ENCODE measurements at regions not wholly inside any gene's neighbourhood (a gene's known extent, or its start where the extent isn't known, plus 50 kb on each side); places are given as distances from the start of the nearest gene placed in this dataset.
"Not testable (repeated sequence)": the region's sequence is repeated elsewhere in the genome, so short reads cannot be mapped to it uniquely, and the experiment has no call there.

DNA sequence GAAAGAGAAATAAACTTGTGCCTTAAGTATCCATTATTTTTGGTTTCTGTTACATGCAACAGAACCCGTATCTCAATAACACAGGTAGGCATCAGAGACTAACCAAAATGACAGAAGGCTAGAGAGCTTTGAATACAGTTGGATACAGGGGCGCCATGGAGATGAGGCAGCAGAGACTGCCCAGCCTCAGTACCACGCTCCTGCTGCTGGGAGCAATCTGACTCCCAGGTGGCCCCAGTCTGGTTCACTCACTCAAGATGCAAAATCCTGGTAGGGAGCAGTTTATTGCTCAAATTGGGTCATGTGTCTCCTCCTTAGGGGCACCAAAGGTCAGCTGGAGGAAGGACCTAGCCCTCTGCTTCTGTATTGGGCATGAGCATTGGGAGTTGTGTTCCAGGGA lies 218.9 kb downstream of the USP22 start:
- Histone ChIP-seq H3K79me2 (ENCODE audit: low read length) (no peaks in the 10 kb centered on the region), H2AFZ (ENCODE audit: low read length) (no peak overlapping the region), H3K9me3 (replicated peaks; ENCODE audit: insufficient read depth, low read length) (no peaks in the 10 kb centered on the region), H3K4me1 (ENCODE audit: low read length) (no peaks in the 10 kb centered on the region), H3K9me2 (replicated peaks; ENCODE audit: insufficient read depth, low read length) (no peaks in the 10 kb centered on the region), H3K4me2 (ENCODE audit: low read depth, low read length) (no peak overlapping the region), H3K9ac (ENCODE audit: low read length) (no peak overlapping the region), H4K20me1 (ENCODE audit: insufficient read depth, low read length) (no peaks in the 10 kb centered on the region), H3K36me3 (replicated peaks; ENCODE audit: insufficient read depth, low read length) (no peaks in the 10 kb centered on the region), H3K4me3 (ENCODE audit: low read length) (no peak overlapping the region), H3F3A (ENCODE audit: insufficient read depth, low read length) (no peaks in the 10 kb centered on the region), H3K27ac (ENCODE audit: low read length) (no peak overlapping the region), H3K27me3 (replicated peaks; ENCODE audit: insufficient read depth, low read length) (no peaks in the 10 kb centered on the region)
- no peak for DNase-seq
- no peak for TF ChIP-seq EZH2 (optimal IDR thresholded peaks at IDR 0.05; ENCODE audit: low read depth, low read length)
- TF ChIP-seq EZH2phosphoT487 (IDR thresholded peaks at IDR 0.05; ENCODE audit: low read length) = no peak

DNA sequence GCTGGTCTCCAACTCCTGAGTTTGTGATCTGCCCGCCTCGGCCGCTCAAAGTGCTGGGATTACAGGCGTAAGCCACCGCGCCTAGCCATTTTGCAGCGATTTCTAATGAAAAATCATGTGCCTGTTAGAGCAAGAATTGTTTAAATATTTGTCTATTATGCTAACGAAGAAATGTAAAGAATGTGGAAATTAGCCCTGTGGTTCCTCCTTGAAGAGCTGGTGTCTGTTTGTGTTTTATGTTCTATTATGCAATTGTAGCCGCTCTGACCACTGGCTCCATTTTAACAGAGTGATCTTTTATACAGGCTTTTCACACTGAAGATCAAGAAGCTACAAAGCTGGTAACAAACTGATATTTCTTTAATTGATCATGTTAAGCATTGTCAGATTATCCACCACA lies 217.3 kb downstream of the USP22 start:
- H3K36me3 ChIP-seq (replicated peaks; ENCODE audit: insufficient read depth, low read length) = no peaks in the 10 kb centered on the region
- DNase-seq = no peak
- H2AFZ ChIP-seq (ENCODE audit: low read length) = no peak overlapping the region
- H3K4me2 ChIP-seq (ENCODE audit: low read depth, low read length) = no peak overlapping the region
- no peak overlapping the region for H3K27ac ChIP-seq (ENCODE audit: low read length)
- no peaks in the 10 kb centered on the region for H3K4me1 ChIP-seq (ENCODE audit: low read length)
- no peaks in the 10 kb centered on the region for H3K9me3 ChIP-seq (replicated peaks; ENCODE audit: insufficient read depth, low read length)
- H3K9me2 ChIP-seq (replicated peaks; ENCODE audit: insufficient read depth, low read length) = no peaks in the 10 kb centered on the region
- H3K9ac ChIP-seq (ENCODE audit: low read length) = no peak overlapping the region
- H4K20me1 ChIP-seq (ENCODE audit: insufficient read depth, low read length) = no peaks in the 10 kb centered on the region
- H3K79me2 ChIP-seq (ENCODE audit: low read length) = no peaks in the 10 kb centered on the region
- H3K27me3 ChIP-seq (replicated peaks; ENCODE audit: insufficient read depth, low read length) = no peaks in the 10 kb centered on the region
- no peaks in the 10 kb centered on the region for H3F3A ChIP-seq (ENCODE audit: insufficient read depth, low read length)
- H3K4me3 ChIP-seq (ENCODE audit: low read length) = no peak overlapping the region
- TF ChIP-seq EZH2 (optimal IDR thresholded peaks at IDR 0.05; ENCODE audit: low read depth, low read length) (no peak), EZH2phosphoT487 (IDR thresholded peaks at IDR 0.05; ENCODE audit: low read length) (no peak)
- TF ChIP-seq, protein P1, sequence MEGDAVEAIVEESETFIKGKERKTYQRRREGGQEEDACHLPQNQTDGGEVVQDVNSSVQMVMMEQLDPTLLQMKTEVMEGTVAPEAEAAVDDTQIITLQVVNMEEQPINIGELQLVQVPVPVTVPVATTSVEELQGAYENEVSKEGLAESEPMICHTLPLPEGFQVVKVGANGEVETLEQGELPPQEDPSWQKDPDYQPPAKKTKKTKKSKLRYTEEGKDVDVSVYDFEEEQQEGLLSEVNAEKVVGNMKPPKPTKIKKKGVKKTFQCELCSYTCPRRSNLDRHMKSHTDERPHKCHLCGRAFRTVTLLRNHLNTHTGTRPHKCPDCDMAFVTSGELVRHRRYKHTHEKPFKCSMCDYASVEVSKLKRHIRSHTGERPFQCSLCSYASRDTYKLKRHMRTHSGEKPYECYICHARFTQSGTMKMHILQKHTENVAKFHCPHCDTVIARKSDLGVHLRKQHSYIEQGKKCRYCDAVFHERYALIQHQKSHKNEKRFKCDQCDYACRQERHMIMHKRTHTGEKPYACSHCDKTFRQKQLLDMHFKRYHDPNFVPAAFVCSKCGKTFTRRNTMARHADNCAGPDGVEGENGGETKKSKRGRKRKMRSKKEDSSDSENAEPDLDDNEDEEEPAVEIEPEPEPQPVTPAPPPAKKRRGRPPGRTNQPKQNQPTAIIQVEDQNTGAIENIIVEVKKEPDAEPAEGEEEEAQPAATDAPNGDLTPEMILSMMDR (IDR thresholded peaks at IDR 0.05; ENCODE audit: low read length) = no peak

DNA sequence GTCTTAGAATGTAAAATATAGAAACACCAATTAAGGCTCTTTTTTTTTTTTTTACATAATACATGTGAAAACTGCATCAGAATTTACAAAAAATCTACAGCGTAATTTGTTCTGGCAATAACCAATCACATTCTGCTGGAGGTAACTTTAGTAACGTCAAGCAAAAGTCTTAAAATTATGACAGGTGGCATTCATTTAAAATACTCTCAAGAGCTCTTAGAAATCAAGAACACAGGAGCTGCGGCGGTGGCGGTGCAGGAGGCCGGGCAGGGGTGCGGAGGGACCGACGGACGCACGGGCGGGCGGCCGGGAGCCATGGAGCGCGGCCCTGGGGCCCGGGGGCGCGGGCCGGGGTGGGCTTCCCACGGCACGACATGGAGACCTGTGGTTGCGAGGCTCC lies 202.4 kb downstream of the USP22 start:
- H4K20me1 ChIP-seq (ENCODE audit: insufficient read depth, low read length); H3K36me3 ChIP-seq (replicated peaks; ENCODE audit: insufficient read depth, low read length); H3K4me1 ChIP-seq (ENCODE audit: low read length); H3K9me3 ChIP-seq (replicated peaks; ENCODE audit: insufficient read depth, low read length); H3K9me2 ChIP-seq (replicated peaks; ENCODE audit: insufficient read depth, low read length); H3K9ac ChIP-seq (ENCODE audit: low read length); H3K27me3 ChIP-seq (replicated peaks; ENCODE audit: insufficient read depth, low read length); H3K27ac ChIP-seq (ENCODE audit: low read length); H3F3A ChIP-seq (ENCODE audit: insufficient read depth, low read length); H2AFZ ChIP-seq (ENCODE audit: low read length); H3K79me2 ChIP-seq (ENCODE audit: low read length); H3K4me2 ChIP-seq (ENCODE audit: low read depth, low read length); DNase-seq; H3K4me3 ChIP-seq (ENCODE audit: low read length): not testable (repeated sequence)

DNA sequence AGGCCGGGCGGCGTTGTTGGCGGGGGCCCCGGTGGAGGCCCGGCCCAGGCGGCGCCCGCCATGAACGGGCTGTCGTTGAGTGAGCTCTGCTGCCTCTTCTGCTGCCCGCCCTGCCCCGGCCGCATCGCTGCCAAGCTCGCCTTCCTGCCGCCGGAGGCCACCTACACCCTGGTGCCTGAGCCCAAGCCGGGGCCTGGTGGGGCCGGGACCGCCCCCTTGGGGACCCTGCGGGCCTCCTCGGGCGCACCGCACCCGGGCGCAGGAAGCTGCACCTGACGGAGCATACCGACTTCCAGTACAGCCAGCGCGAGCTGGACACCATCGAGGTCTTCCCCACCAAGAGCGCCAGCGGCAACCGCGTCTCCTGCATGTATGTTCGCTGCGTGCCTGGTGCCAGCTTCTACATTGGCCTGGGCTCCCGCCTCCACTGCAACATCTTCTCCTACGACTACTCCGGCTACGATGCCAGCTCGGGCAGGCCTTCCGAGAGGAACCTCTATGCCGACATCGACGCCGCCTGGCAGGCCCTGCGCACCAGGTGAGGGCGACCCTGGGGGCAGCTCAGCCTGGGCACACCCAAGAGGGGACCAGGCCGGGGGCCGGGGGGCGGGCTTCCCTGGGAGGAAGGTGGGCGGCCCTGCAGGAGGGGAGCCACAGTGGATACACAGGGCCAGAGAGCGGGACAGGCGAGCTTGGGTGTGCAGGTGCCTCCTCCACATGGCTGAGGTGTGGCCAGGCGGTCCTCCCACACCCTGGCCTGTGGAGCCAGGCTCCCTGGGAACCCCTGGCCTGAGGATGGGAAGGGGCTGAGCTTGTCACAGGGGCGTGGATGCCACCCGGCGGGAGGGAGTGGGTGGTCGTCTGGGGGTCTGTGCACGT lies 201.6 kb downstream of the USP22 start:
- not testable (repeated sequence) for H2AFZ ChIP-seq (ENCODE audit: low read length); H3K9ac ChIP-seq (ENCODE audit: low read length); H3K9me2 ChIP-seq (replicated peaks; ENCODE audit: insufficient read depth, low read length); H3K79me2 ChIP-seq (ENCODE audit: low read length); H3K4me1 ChIP-seq (ENCODE audit: low read length); H3K36me3 ChIP-seq (replicated peaks; ENCODE audit: insufficient read depth, low read length); DNase-seq; H3K9me3 ChIP-seq (replicated peaks; ENCODE audit: insufficient read depth, low read length); H3K4me3 ChIP-seq (ENCODE audit: low read length); H3K27ac ChIP-seq (ENCODE audit: low read length); H3K4me2 ChIP-seq (ENCODE audit: low read depth, low read length); H4K20me1 ChIP-seq (ENCODE audit: insufficient read depth, low read length); H3K27me3 ChIP-seq (replicated peaks; ENCODE audit: insufficient read depth, low read length); H3F3A ChIP-seq (ENCODE audit: insufficient read depth, low read length)

DNA sequence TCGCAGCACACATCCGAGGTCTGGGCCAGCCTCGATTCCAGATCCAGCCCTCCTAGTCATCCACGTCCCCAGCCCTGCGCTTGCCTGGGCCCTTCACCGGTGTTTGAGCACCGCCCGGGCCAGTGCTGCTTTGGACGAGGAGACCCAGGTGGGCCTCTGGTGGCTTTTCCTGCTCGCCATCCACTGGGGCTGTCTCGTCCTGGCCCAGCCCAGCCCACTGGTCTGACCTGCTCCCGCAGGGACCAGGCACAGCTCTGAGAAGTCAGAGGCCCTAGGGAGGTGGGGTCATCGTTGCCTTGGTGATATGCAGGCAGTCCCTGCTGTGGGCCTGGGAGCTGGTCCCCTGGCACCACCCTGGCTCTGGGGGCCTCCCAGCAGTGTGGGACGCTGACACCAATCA lies 200.8 kb downstream of the USP22 start:
- not testable (repeated sequence) for H4K20me1 ChIP-seq (ENCODE audit: insufficient read depth, low read length)

DNA sequence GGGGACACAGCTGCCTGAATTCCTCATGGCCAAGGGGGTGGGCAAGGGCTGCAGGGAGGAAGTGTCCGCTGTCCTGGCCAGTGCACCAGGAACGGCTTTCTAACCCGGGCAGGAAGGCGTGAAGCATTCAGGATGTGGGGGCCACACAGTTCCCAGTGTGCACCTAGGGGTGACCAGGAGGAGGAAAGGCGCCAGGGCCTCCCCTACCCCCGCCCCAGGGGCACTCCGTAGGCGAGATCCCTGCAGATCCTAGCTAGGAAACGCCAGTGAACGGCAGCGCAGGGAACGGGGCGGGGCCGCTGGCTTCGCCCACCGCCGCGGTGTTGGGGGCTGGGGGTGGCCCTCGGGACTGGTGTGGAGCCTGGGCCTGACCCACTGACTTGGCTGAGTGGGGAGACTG lies 199.6 kb downstream of the USP22 start:
- not testable (repeated sequence) for H3F3A ChIP-seq (ENCODE audit: insufficient read depth, low read length); H4K20me1 ChIP-seq (ENCODE audit: insufficient read depth, low read length); H2AFZ ChIP-seq (ENCODE audit: low read length); H3K36me3 ChIP-seq (replicated peaks; ENCODE audit: insufficient read depth, low read length); H3K27me3 ChIP-seq (replicated peaks; ENCODE audit: insufficient read depth, low read length); H3K4me1 ChIP-seq (ENCODE audit: low read length); DNase-seq; H3K4me2 ChIP-seq (ENCODE audit: low read depth, low read length); H3K4me3 ChIP-seq (ENCODE audit: low read length); H3K27ac ChIP-seq (ENCODE audit: low read length); H3K9me2 ChIP-seq (replicated peaks; ENCODE audit: insufficient read depth, low read length); H3K9ac ChIP-seq (ENCODE audit: low read length); H3K9me3 ChIP-seq (replicated peaks; ENCODE audit: insufficient read depth, low read length); H3K79me2 ChIP-seq (ENCODE audit: low read length)

More for the DNA sequence above, 200.8 kb downstream of the USP22 start:
- H3K36me3 ChIP-seq (replicated peaks; ENCODE audit: insufficient read depth, low read length); H3K4me1 ChIP-seq (ENCODE audit: low read length); H3K9ac ChIP-seq (ENCODE audit: low read length); H2AFZ ChIP-seq (ENCODE audit: low read length); DNase-seq; H3K27ac ChIP-seq (ENCODE audit: low read length); H3K9me3 ChIP-seq (replicated peaks; ENCODE audit: insufficient read depth, low read length); H3K27me3 ChIP-seq (replicated peaks; ENCODE audit: insufficient read depth, low read length); H3K4me3 ChIP-seq (ENCODE audit: low read length); H3K79me2 ChIP-seq (ENCODE audit: low read length); H3F3A ChIP-seq (ENCODE audit: insufficient read depth, low read length); H3K4me2 ChIP-seq (ENCODE audit: low read depth, low read length); H3K9me2 ChIP-seq (replicated peaks; ENCODE audit: insufficient read depth, low read length): not testable (repeated sequence)

All from MM.1S (cell line).